Bronchial epithelial cell (primary cell): ENCODE measurements at regions not wholly inside any gene's neighbourhood (a gene's known extent, or its start where the extent isn't known, plus 50 kb on each side); places are given as distances from the start of the nearest gene placed in this dataset.

ENCODE experiments used
- DNase-seq: peaks from one replicate; pipeline ENCODE4 v3.0.0-alpha.2; 2010; ENCODE audit warnings: low read depth
- FAIRE-seq: peaks from 2 replicates; lab custom pipeline; 2011; peaks lifted over from hg19 to GRCh38; lab: Jason Lieb, UNC
- H3K27me3 ChIP-seq: 2 replicates; pipeline ENCODE4 v1.5.1; 2011; ENCODE audit warnings: low read length; ENCODE audit not compliant: control insufficient read depth, insufficient read depth
- H3K36me3 ChIP-seq: 2 replicates; pipeline ENCODE4 v1.5.1; 2011; ENCODE audit warnings: low read length; ENCODE audit not compliant: control insufficient read depth, insufficient read depth
- H3K4me3 ChIP-seq: 2 replicates; pipeline ENCODE4 v1.5.1; 2011; ENCODE audit warnings: mild to moderate bottlenecking, low read depth, low read length, control low read depth
- TF ChIP-seq, protein P1 (sequence below): IDR thresholded peaks from 2 replicates; pipeline ENCODE4 v1.5.1; 2011; ENCODE audit warnings: mild to moderate bottlenecking, moderate library complexity, low read length, control low read depth, inconsistent platforms; ENCODE audit not compliant: insufficient read depth, severe bottlenecking

DNA sequence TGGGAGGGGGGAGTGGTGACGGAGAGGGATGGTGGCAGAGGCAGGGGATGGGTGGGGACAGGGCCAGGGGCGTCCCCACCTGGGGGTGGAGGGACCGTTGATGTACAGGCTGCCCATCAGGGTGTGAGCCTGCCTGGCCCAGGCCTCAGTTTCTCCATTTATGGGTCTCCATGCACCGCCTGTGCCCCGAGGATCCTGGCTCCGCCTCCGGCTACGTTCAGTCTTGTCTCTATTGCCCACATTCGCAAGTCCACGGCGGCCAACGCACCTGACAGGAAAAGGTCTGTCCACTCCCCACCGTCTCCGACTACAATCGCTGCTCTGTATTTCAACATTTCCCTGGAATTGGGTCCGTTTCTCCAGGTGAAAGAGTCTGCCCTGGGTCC, 96.3 kb upstream of the NKX1-1 start:
- FAIRE-seq: no peak
- Histone ChIP-seq H3K4me3 (no peak overlapping the region), H3K27me3 (no peaks in the 10 kb centered on the region), H3K36me3 (no peaks in the 10 kb centered on the region)
- no peak for DNase-seq
- TF ChIP-seq, protein P1, sequence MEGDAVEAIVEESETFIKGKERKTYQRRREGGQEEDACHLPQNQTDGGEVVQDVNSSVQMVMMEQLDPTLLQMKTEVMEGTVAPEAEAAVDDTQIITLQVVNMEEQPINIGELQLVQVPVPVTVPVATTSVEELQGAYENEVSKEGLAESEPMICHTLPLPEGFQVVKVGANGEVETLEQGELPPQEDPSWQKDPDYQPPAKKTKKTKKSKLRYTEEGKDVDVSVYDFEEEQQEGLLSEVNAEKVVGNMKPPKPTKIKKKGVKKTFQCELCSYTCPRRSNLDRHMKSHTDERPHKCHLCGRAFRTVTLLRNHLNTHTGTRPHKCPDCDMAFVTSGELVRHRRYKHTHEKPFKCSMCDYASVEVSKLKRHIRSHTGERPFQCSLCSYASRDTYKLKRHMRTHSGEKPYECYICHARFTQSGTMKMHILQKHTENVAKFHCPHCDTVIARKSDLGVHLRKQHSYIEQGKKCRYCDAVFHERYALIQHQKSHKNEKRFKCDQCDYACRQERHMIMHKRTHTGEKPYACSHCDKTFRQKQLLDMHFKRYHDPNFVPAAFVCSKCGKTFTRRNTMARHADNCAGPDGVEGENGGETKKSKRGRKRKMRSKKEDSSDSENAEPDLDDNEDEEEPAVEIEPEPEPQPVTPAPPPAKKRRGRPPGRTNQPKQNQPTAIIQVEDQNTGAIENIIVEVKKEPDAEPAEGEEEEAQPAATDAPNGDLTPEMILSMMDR: no peak

DNA sequence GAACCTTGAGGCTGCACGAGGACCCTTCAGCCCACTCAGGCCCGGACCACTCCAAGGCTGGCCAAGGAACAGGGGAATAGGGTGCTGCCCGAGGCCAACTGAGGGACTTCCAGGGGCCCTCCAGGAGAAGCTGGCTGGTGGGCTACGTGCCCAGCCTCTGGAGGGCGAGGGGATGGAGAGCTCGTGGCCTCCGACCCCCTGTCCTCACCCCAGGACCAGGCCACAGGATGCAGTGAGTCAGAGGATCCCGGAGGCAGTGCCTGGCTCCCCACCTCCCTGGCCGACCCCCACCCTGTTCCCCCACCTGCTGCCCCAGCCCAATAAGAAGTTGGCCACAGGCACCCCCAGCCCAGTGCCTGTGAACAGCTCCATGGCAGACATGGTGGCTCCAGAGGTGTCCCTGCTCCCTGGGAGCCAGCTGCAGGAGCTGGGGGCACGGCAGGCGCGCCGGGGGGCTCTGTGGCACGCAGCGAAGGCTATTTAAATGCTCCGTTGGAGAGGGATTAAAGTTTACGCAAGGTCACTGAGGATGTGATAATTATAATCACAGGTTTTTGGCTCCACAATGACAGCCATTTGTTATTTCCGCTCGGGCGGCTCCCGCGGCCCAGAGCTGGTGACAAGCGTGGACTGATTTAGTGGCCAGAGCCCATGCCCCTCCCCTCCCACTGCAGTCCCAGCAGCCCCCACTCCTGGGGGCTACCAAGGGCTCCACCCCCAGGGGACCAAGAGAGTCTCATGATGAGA, 95.7 kb upstream of the NKX1-1 start:
- FAIRE-seq (no peak), DNase-seq (no peak)
- Histone ChIP-seq H3K4me3 (no peak overlapping the region), H3K27me3 (no peaks in the 10 kb centered on the region), H3K36me3 (no peaks in the 10 kb centered on the region)
- TF ChIP-seq, protein P1: no peak

DNA sequence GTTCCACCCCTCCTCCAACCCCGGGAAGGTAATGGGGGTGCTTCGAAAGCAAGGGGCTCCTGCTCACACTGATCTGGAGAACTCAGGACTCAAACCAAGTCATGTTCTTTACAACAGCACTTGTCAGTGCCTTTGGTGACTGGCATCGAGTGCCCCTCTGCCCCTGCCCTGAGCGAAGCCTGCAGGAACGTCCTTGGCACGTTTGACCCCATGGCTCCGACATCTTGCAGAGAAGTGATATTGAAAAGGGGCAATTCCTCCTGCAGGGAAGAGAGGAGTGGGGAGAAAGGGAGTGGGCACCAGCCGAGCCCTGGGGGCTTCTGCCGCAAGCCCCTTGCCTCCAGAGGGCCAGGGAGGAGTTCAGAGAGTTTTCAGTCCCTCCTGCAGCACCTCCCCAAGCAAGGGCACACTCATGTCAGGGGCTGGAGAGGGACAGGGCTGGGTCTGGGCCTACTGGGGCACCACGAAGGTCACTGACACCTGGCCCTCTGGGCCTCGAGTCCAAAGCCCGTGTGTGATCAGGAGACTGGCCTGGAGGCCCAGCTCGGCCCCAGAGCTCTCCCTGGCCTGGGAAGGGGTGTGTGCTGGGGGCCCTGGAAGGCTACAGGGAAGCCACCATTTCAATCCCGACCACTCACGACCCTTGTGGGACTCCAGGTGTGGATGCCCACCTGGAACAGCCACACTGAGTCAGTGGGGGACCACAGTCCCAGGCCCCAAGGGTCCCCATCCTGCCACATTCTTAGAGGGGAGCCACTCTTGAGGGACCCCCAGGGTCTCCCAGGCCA, 94.9 kb upstream of the NKX1-1 start:
- TF ChIP-seq, protein P1: no peak
- Histone ChIP-seq H3K4me3 (no peak overlapping the region), H3K36me3 (no peaks in the 10 kb centered on the region), H3K27me3 (no peaks in the 10 kb centered on the region)
- DNase-seq: no peak
- FAIRE-seq: no peak

DNA sequence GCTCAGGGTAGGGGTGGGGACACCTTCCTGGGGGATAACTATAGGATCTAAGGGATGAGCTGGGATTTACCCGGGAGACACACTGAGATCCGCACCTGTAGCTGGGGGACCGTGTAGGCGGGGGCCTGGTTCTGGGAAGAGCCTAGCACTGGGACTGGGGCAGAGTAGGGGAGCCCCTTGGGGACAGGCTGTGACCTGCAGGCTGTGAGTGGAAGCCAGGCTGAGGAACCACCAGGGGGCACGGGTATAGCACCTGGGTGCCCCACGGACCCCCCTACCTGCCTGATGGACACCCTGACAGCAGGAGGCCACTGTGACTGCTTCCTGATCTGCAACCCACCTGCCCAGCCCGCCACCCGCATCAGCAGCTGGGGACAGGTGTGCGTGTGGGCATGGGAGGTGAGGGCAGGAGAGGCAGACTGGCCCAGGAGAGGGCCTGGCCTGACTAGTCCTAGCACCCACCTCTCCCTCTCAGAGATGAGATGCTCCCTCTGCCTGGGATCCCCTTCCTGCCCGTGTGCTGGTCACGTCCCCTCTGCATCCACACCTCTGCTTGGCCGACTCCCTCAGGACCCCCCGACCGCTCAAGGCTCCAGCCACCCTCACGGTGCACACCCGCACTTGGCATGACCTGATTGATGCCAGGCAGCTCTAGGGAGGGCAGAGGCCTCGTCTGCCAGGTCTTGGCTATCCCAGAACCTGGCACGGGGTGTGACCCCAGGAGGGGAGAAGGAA, 94.2 kb upstream of the NKX1-1 start:
- Histone ChIP-seq H3K4me3 (no peak overlapping the region), H3K36me3 (no peaks in the 10 kb centered on the region), H3K27me3 (no peaks in the 10 kb centered on the region)
- no peak for FAIRE-seq
- TF ChIP-seq, protein P1: no peak
- DNase-seq: no peak

DNA sequence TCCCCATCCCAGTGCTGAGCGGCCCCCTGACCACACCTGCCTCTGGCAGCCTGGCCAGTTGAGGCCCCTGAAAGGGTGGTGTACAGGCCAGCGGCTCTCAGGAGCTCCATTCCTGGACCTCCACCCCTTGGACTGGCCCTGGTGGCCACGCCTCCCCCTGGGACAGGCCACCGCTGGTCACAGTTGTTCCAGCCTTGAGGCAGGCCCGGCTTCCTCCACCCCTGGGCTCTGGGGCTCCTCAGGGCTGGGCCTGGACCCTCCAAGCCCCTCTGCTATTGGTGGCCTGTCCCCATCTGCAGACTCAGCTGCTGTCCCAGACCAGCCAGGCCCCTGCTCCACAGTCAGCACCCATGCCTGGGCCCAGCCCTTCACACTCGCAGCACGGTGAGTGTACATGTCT, 93.2 kb upstream of the NKX1-1 start:
- DNase-seq: no peak
- H3K4me3 ChIP-seq: no peak overlapping the region
- TF ChIP-seq, protein P1: no peak
- no peaks in the 10 kb centered on the region for H3K27me3 ChIP-seq
- no peak for FAIRE-seq
- H3K36me3 ChIP-seq: no peaks in the 10 kb centered on the region
